CD14-positive monocyte (primary cell): ENCODE measurements at regions not wholly inside any gene's neighbourhood (a gene's known extent, or its start where the extent isn't known, plus 50 kb on each side); places are given as distances from the start of the nearest gene placed in this dataset.

Experiments used
- DNase-seq, 3 donors: peaks; one replicate each; pipeline ENCODE4 v3.0.0-alpha.2; 2011 to 2022
- H2AFZ ChIP-seq: 2 replicates; pipeline ENCODE4 v1.6.0; 2012; ENCODE audit warnings: mild to moderate bottlenecking, low read depth, low read length, inconsistent platforms; ENCODE audit not compliant: insufficient read depth, poor library complexity, severe bottlenecking
- H3K27ac ChIP-seq, 2 donors: 1 replicate in 1 of 2; 2 replicates in 1 of 2; pipeline ENCODE4 v1.5.1; 2012 to 2013; ENCODE audit warnings: low read length in 2 of 2, control low read depth in 1 of 2, inconsistent platforms in 1 of 2, low read depth in 1 of 2, mild to moderate bottlenecking in 1 of 2
- H3K27me3 ChIP-seq, 2 donors: one replicate each; pipeline versions ENCODE4 v1.6.0 to v1.6.1; 2011 to 2013; ENCODE audit warnings: low read length in 2 of 2; ENCODE audit not compliant: control insufficient read depth in 2 of 2, insufficient read depth in 2 of 2
- H3K36me3 ChIP-seq, 2 donors: replicated peaks in 1 of 2; 1 replicate in 1 of 2; 2 replicates in 1 of 2; pipeline versions ENCODE4 v1.5.1 to v1.6.1; 2012 to 2013; ENCODE audit warnings: low read length in 2 of 2, control low read depth in 1 of 2, inconsistent platforms in 1 of 2, mild to moderate bottlenecking in 1 of 2; ENCODE audit not compliant: insufficient read depth in 2 of 2, control insufficient read depth in 1 of 2
- H3K4me1 ChIP-seq, 2 donors: 1 replicate in 1 of 2; 2 replicates in 1 of 2; pipeline versions ENCODE4 v1.5.1 to v1.6.1; 2012 to 2013; ENCODE audit warnings: low read length in 2 of 2, control low read depth in 1 of 2, inconsistent platforms in 1 of 2, mild to moderate bottlenecking in 1 of 2, moderate library complexity in 1 of 2; ENCODE audit not compliant: insufficient read depth in 2 of 2, control insufficient read depth in 1 of 2
- H3K4me2 ChIP-seq: replicated peaks from 2 replicates; pipeline ENCODE3; 2012; ENCODE audit warnings: low read length, moderate library complexity, mild to moderate bottlenecking; ENCODE audit not compliant: poor library complexity, severe bottlenecking; ENCODE audit errors: extremely low read depth
- H3K4me3 ChIP-seq, 3 experiments: fragments of 200-600 bp in 1 of 3; sonication (generic) in 1 of 3; replicated peaks in 1 of 3; 1 replicate in 2 of 3; 2 replicates in 1 of 3; pipeline ENCODE4 v1.5.1; 2011 to 2013; ENCODE audit warnings: low read length in 3 of 3, mild to moderate bottlenecking in 3 of 3, control low read depth in 2 of 3, low read depth in 2 of 3, inconsistent platforms in 1 of 3, moderate library complexity in 1 of 3
- H3K79me2 ChIP-seq: 2 replicates; pipeline ENCODE4 v1.6.0; 2012; ENCODE audit warnings: mild to moderate bottlenecking, control low read depth, inconsistent platforms, low read length, moderate library complexity; ENCODE audit not compliant: insufficient read depth
- H3K9ac ChIP-seq: 2 replicates; pipeline ENCODE4 v1.6.0; 2017; ENCODE audit warnings: low read length, mild to moderate bottlenecking; ENCODE audit not compliant: insufficient read depth, poor library complexity, severe bottlenecking
- H3K9me3 ChIP-seq, 2 donors: replicated peaks in 1 of 2; 1 replicate in 1 of 2; 2 replicates in 1 of 2; pipeline versions ENCODE4 v1.5.1 to v1.6.1; 2012 to 2013; ENCODE audit warnings: low read length in 2 of 2, control low read depth in 1 of 2; ENCODE audit not compliant: control insufficient read depth in 1 of 2, insufficient read depth in 1 of 2
- H4K20me1 ChIP-seq: 2 replicates; pipeline ENCODE4 v1.6.0; 2012; ENCODE audit warnings: mild to moderate bottlenecking, low read length, control low read depth, moderate library complexity; ENCODE audit not compliant: insufficient read depth
- H3K27ac Mint-ChIP-seq, 7 donors: one replicate each; pipeline ENCODE4 v1.8.0; 2020; ENCODE audit warnings: mild to moderate bottlenecking in 7 of 7, mixed read lengths in 7 of 7, moderate library complexity in 6 of 7, inconsistent platforms in 2 of 7
- H3K27me3 Mint-ChIP-seq, 3 donors: one replicate each; pipeline ENCODE4 v1.8.0; 2021 to 2022; ENCODE audit warnings: low read depth in 3 of 3, mild to moderate bottlenecking in 3 of 3, mixed read lengths in 3 of 3, moderate library complexity in 3 of 3, inconsistent platforms in 1 of 3
- H3K36me3 Mint-ChIP-seq, 2 donors: one replicate each; pipeline ENCODE4 v1.8.0; 2020; ENCODE audit warnings: mixed read lengths in 2 of 2, inconsistent platforms in 1 of 2, mild to moderate bottlenecking in 1 of 2
- H3K4me1 Mint-ChIP-seq: one replicate; pipeline ENCODE4 v1.8.0; 2020; ENCODE audit warnings: mild to moderate bottlenecking, mixed read lengths
- H3K4me3 Mint-ChIP-seq, 2 donors: one replicate each; pipeline ENCODE4 v1.8.0; 2020; ENCODE audit warnings: mild to moderate bottlenecking in 2 of 2, mixed read lengths in 2 of 2, moderate library complexity in 1 of 2
- H3K9me3 Mint-ChIP-seq, 7 donors: one replicate each; pipeline ENCODE4 v1.8.0; 2020 to 2022; ENCODE audit warnings: mixed read lengths in 7 of 7, mild to moderate bottlenecking in 6 of 7, moderate library complexity in 6 of 7, inconsistent platforms in 2 of 7
- WGBS: methylation state at CpG from one replicate; pipeline ENCODE4 v1.1.5; 2013; ENCODE audit warnings: missing lambda C conversion rate; ENCODE audit not compliant: insufficient coverage; 5-methylcytosine and 5-hydroxymethylcytosine counted together
- intact Hi-C, 2 donors: fragments of 100-400 bp; cut with micrococcal nuclease; formaldehyde crosslinking; loops; one replicate each; pipeline versions ENCODE4 v1.15.0 to v1.15.1; 2023
- TF ChIP-seq, protein P1 (sequence below): fragments of 200-600 bp; IDR thresholded peaks from one replicate; pipeline ENCODE4 v1.8.0; 2022; ENCODE audit warnings: antibody characterized with exemption, mild to moderate bottlenecking

DNA sequence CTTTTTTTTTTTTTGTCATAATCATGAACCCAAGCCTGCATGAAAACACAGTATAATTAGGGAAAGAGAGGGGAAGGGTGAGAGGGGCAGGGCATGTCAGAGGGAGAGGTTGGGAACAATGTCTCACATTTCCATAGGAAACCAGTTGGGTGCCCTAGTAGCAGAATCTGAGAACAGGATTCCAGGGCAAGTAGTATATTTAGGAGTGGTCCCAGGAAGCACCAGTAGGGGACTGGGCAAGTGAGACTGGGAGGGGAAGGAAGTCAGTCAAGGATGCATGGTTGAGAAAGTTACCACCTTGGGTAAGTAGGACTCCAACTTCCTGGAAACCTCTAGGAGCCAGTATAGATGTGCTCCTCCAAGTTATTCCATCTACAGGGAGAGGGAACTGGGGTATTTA is 88.6 kb upstream of the MAFB start:
- Histone ChIP-seq H3K79me2 (no peaks in the 10 kb centered on the region), H3K9ac (no peak overlapping the region), H4K20me1 (no peaks in the 10 kb centered on the region), H3K4me3 (no peak overlapping the region), H3K27ac (no peak overlapping the region), H2AFZ (no peak overlapping the region), H3K9me3 (no peaks in the 10 kb centered on the region), H3K4me2 (no peak overlapping the region), H3K36me3 (no peaks in the 10 kb centered on the region), H3K27me3 (no peaks in the 10 kb centered on the region), H3K4me1 (peaks cover 95 to 97% of the 10 kb centered on the region in 2 donors)
- Mint-ChIP-seq H3K4me3 (peak overlapping the region in 1 of 2 donors; percentile 29), H3K27me3 (peaks cover 0 to 5% (median 1%) of the 10 kb centered on the region in 3 donors), H3K27ac (peak overlapping the region in 2 of 7 donors; percentile 61 to 90), H3K9me3 (peaks cover 0 to 3% (median 0%) of the 10 kb centered on the region in 7 donors), H3K36me3 (no peaks in the 10 kb centered on the region), H3K4me1 (peaks cover 45% of the 10 kb centered on the region)
- intact Hi-C loops: no loop called here
- TF ChIP-seq, protein P1, sequence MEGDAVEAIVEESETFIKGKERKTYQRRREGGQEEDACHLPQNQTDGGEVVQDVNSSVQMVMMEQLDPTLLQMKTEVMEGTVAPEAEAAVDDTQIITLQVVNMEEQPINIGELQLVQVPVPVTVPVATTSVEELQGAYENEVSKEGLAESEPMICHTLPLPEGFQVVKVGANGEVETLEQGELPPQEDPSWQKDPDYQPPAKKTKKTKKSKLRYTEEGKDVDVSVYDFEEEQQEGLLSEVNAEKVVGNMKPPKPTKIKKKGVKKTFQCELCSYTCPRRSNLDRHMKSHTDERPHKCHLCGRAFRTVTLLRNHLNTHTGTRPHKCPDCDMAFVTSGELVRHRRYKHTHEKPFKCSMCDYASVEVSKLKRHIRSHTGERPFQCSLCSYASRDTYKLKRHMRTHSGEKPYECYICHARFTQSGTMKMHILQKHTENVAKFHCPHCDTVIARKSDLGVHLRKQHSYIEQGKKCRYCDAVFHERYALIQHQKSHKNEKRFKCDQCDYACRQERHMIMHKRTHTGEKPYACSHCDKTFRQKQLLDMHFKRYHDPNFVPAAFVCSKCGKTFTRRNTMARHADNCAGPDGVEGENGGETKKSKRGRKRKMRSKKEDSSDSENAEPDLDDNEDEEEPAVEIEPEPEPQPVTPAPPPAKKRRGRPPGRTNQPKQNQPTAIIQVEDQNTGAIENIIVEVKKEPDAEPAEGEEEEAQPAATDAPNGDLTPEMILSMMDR: no peak
- DNase-seq: no peak

DNA sequence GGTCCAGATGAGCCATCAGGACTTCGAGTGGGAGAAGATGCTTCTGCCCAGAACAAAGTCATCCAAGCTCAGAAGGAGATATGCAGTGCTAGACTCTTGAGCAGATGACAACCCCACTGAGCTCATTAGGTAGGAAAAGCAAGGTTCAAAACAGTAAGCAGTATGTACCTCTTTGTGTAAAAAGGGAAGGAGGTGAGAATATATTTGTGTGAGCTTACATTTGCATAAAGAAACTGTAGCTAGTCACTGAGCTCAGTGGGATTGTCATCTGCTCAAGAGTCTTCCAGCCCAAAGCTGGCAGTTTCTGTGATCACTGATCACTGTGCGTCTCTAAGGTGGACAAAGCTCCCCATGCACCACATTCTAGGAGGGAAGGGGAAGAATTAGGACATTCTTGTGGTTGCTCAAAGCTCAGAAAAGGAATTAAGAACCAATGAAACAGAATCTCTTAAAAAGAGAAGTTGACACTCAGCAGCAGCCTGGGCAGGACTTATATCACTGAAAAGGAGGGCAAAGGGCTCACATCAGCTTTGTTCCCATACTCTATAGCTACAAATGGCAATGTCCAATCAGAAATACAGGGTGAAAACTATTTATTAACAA is 90.0 kb upstream of the MAFB start:
- H3K36me3 ChIP-seq: no peaks in the 10 kb centered on the region
- TF ChIP-seq, protein P1: no peak
- H3K27ac ChIP-seq: peak overlapping the region in 1 of 2 donors; percentile 51
- peaks cover 32% of the 10 kb centered on the region for H3K4me1 Mint-ChIP-seq
- peaks cover 0 to 5% (median under 1%) of the 10 kb centered on the region in 3 donors for H3K27me3 Mint-ChIP-seq
- no peak overlapping the region for H3K9ac ChIP-seq
- H2AFZ ChIP-seq: no peak overlapping the region
- peak overlapping the region; percentile 47 to 90 (median 80) for H3K27ac Mint-ChIP-seq
- intact Hi-C loops: no loop called here
- H3K4me2 ChIP-seq: peak overlapping the region; percentile 63
- peak overlapping the region in 1 of 3 experiments; percentile 36 for H3K4me3 ChIP-seq
- H3K9me3 ChIP-seq: no peaks in the 10 kb centered on the region
- H3K4me1 ChIP-seq: peaks cover 97 to 100% of the 10 kb centered on the region in 2 donors
- no peaks in the 10 kb centered on the region for H4K20me1 ChIP-seq
- H3K36me3 Mint-ChIP-seq: peaks cover 4 to 8% of the 10 kb centered on the region in 2 donors
- WGBS: 70% methylated on average over 1 of the region's 2 CpGs
- peak overlapping the region in 1 of 2 donors; percentile 65 for H3K4me3 Mint-ChIP-seq
- DNase-seq: peak; percentile 36 to 75 (median 57)
- peaks cover 0 to 3% (median 0%) of the 10 kb centered on the region in 7 donors for H3K9me3 Mint-ChIP-seq
- H3K27me3 ChIP-seq: no peaks in the 10 kb centered on the region
- H3K79me2 ChIP-seq: no peaks in the 10 kb centered on the region
